ENCODE measurements at regions not wholly inside any gene's neighbourhood (a gene's known extent, or its start where the extent isn't known, plus 50 kb on each side); places are given as distances from the start of the nearest gene placed in this dataset.

DNA sequence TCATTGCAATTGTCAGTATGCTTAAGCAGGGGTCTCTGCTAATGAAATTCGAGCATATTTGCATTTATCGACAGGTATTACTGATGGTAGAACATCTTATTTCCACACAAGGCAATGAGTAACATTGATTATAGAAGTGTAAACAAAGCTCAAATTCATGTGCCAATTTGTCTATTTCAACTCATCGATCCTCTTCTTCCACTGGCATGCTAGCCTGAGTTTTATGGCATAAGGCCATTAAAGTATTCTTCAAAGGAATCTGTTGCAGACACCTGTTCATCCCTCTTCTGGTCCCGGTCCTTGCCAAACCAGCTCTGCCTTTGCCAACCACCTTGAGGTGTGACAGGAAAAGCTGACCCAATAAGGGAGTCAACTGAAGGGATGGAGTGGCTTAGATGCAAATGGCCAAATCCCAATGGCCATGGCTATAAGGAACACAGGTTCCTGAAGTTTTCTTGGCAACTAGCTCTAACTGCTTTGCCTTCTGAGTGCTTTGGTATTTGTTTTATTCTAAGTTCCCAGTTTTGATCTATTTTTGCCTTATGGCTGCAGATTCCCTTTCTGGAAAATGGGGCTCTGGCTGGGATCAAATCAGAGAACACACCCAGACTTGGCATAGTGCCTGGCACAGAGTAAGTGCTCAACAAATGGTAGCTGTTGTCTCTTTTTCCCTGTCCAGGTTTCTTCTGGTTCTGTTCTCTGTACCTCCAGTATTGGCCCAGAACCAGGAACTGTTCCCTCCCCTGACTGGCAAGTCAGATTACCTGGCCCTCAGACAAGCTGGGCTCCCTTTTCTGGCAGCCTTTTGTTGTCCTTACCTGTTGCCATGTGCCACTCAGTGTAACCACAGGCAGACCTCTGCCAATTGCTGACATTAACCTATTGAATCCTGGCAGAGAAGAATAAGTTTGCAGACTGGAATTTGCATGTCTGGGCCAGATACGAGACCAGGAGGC, 63.1 kb downstream of the RTL9 start:
- DNase-seq (ENCODE audit: low read depth), result no peak
- TF ChIP-seq, protein P1, sequence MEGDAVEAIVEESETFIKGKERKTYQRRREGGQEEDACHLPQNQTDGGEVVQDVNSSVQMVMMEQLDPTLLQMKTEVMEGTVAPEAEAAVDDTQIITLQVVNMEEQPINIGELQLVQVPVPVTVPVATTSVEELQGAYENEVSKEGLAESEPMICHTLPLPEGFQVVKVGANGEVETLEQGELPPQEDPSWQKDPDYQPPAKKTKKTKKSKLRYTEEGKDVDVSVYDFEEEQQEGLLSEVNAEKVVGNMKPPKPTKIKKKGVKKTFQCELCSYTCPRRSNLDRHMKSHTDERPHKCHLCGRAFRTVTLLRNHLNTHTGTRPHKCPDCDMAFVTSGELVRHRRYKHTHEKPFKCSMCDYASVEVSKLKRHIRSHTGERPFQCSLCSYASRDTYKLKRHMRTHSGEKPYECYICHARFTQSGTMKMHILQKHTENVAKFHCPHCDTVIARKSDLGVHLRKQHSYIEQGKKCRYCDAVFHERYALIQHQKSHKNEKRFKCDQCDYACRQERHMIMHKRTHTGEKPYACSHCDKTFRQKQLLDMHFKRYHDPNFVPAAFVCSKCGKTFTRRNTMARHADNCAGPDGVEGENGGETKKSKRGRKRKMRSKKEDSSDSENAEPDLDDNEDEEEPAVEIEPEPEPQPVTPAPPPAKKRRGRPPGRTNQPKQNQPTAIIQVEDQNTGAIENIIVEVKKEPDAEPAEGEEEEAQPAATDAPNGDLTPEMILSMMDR (conservative IDR thresholded peaks at IDR 0.05; ENCODE audit: low read depth, low read length), result no peak
- H3K4me3 ChIP-seq (ENCODE audit: low read length), result no peak overlapping the region

DNA sequence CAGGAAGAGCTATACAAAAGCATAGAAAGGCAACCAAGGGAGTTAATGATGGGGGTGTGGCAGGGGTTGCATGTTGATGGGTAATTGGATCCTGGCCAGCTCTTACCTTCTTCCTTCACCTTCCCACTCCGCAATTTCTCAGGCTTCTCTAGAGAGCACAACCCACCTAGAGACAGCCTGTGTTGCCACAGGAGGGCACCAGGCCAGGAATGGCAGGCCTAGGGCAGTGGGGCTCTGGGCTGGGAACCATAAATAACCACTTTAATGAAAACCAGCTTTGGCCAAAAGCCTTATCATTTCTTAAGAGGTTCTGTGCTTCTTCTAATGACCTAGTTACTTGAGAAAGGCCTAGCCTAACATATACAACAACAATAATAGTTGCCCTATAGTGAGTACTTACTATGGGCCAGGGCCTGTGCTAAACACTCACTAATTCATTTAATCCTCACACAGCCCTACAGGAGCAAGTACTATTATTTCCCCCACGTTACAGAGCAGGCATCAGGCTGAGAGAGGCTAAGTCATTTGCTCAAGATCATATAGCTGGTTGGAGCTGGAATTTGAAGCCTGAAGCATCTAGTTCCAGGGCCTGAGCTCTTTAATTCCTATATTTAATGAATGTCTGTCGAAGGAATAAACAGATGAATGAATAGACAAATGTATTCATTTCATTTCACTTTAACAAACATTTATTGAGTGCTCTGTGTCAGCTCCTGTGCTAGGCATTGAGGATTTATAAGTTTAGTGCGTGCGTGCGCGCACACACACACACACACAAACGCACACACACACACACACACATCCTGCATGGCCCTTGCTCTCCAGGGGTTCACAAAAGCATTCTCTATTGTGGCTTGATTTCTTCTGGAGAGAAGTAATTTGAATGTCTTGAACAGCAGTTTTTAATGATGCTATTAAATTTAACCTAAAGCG, 66.8 kb downstream of the RTL9 start:
- DNase-seq (ENCODE audit: low read depth), result no peak
- H3K4me3 ChIP-seq (ENCODE audit: low read length), result no peak overlapping the region
- TF ChIP-seq, protein P1 (conservative IDR thresholded peaks at IDR 0.05; ENCODE audit: low read depth, low read length), result no peak

DNA sequence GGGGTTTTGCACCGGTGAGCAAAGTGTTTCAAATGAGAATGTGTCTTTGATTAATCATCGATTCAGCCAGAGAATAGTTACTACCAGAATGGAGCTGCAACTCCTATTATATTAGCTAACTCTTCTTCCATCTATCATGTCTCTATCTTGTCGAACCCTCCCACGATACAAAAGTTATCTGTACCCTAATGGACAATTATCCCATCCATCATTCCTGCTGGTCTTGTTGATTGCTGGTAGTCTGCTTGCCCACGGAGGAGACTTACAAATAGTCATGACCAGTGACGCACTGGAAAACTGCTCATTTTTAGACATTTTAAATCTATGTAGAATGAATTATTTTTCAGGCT, 67.5 kb downstream of the RTL9 start:
- no peak overlapping the region for H3K4me3 ChIP-seq (ENCODE audit: low read length)
- DNase-seq (ENCODE audit: low read depth), result no peak
- TF ChIP-seq, protein P1 (conservative IDR thresholded peaks at IDR 0.05; ENCODE audit: low read depth, low read length), result no peak

DNA sequence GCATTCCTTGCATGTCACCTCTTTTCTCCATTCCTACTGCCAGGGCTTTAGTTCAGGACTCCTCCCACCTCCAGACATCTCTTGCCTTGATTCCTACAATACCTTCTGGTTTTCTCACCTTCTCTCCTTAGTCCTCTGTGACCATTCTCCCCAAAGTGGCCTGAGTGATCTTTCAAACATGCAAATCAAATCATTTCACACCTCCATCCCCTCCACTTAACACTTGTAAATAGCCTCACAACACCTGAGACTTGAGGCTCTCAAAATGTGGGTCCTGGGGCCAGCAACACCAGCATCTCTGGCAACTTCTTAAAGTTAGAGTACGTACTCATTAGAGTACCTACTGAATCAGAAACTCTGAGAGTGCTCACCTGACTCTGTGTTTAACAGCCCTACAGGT, 68.4 kb downstream of the RTL9 start:
- no peak for DNase-seq (ENCODE audit: low read depth)
- TF ChIP-seq, protein P1 (conservative IDR thresholded peaks at IDR 0.05; ENCODE audit: low read depth, low read length), result no peak
- H3K4me3 ChIP-seq (ENCODE audit: low read length), result no peak overlapping the region

DNA sequence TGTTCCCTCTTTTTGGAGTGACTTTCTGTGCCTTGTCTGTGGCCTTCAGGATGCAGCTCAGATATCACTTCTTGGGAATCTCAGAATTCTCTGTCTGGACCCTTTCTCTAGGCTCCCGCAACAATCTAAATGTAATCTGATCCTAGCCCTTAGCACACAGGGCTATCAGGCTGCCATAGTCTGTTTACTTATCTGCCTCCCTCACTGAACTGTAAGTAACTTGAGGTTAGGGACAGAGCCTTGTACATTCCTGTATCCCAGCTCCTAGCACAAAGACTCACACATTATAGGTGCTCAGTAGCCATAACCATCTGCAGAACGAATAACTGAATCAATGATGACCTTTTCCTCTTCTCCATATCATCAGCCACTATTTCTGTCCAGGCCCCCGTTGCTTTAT, 69.5 kb downstream of the RTL9 start:
- TF ChIP-seq, protein P1 (conservative IDR thresholded peaks at IDR 0.05; ENCODE audit: low read depth, low read length), result no peak
- H3K4me3 ChIP-seq (ENCODE audit: low read length), result no peak overlapping the region
- DNase-seq (ENCODE audit: low read depth), result no peak

DNA sequence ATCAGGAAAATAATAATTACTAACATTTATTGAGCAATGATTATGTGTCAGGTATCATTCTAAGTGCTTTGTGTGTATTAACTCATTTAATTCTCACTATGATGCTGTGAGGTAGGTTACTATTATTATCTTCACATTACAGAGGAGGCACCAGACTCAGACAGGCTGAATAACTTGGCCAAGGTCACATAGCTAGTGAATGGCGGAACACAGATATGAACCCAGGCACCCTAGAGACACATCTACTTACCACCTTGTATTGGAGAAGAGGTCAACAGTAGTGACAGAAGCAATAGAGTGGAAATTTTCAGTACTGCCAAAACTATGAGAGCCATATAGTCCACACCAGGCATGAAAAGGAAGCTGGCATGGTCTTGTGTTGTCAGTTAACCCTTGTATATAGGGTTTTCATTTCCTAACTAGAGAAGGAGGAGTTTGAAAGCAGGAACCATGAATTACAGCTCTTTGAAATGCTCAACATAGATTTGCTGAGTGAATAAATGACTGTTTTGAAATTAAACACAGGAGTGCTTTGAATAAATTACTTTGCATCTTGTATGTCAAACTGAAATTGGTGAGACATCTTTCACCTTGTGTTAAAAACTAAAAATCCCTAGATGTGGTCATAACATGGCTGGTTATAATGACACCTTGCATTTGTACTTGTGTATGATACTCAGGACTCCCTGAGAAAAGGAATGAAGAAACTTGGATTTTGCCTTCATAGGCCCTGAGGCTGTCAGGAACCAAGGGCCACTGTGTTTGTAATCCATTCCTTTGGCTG, 71.8 kb downstream of the RTL9 start:
- TF ChIP-seq, protein P1 (conservative IDR thresholded peaks at IDR 0.05; ENCODE audit: low read depth, low read length), result no peak
- DNase-seq (ENCODE audit: low read depth), result no peak
- no peak overlapping the region for H3K4me3 ChIP-seq (ENCODE audit: low read length)
